ENCODE measurements at regions not wholly inside any gene's neighbourhood (a gene's known extent, or its start where the extent isn't known, plus 50 kb on each side); places are given as distances from the start of the nearest gene placed in this dataset.

GRCh38 chr4:163003979-163004378 lies 162.7 kb downstream of the NAF1 start:
- Histone ChIP-seq H3K4me3 (ENCODE audit: low read length) (no peak overlapping the region), H3K9ac (ENCODE audit: low read length) (no peak overlapping the region), H2AFZ (ENCODE audit: low read length) (no peak overlapping the region), H3K27ac (ENCODE audit: low read length) (no peak overlapping the region), H3K9me3 (replicated peaks; ENCODE audit: insufficient read depth, low read length) (no peaks in the 10 kb centered on the region), H3F3A (ENCODE audit: insufficient read depth, low read length) (no peaks in the 10 kb centered on the region), H3K9me2 (replicated peaks; ENCODE audit: insufficient read depth, low read length) (no peaks in the 10 kb centered on the region), H3K4me2 (ENCODE audit: low read depth, low read length) (no peak overlapping the region), H3K79me2 (ENCODE audit: low read length) (no peaks in the 10 kb centered on the region), H3K36me3 (replicated peaks; ENCODE audit: insufficient read depth, low read length) (no peaks in the 10 kb centered on the region), H3K27me3 (replicated peaks; ENCODE audit: insufficient read depth, low read length) (no peaks in the 10 kb centered on the region), H3K4me1 (ENCODE audit: low read length) (no peaks in the 10 kb centered on the region), H4K20me1 (ENCODE audit: insufficient read depth, low read length) (no peaks in the 10 kb centered on the region)
- TF ChIP-seq EZH2phosphoT487 (IDR thresholded peaks at IDR 0.05; ENCODE audit: low read length) (no peak), EZH2 (optimal IDR thresholded peaks at IDR 0.05; ENCODE audit: low read depth, low read length) (no peak), CTCF (IDR thresholded peaks at IDR 0.05; ENCODE audit: low read length) (no peak)
- no peak for DNase-seq

- H3K36me3 ChIP-seq (replicated peaks; ENCODE audit: insufficient read depth, low read length) = no peaks in the 10 kb centered on the region
- no peak overlapping the region for H3K4me2 ChIP-seq (ENCODE audit: low read depth, low read length)
- no peaks in the 10 kb centered on the region for H3K9me3 ChIP-seq (replicated peaks; ENCODE audit: insufficient read depth, low read length)
- no peaks in the 10 kb centered on the region for H4K20me1 ChIP-seq (ENCODE audit: insufficient read depth, low read length)
- TF ChIP-seq EZH2 (optimal IDR thresholded peaks at IDR 0.05; ENCODE audit: low read depth, low read length) = no peak
- TF ChIP-seq CTCF (IDR thresholded peaks at IDR 0.05; ENCODE audit: low read length) = no peak
- no peak for TF ChIP-seq EZH2phosphoT487 (IDR thresholded peaks at IDR 0.05; ENCODE audit: low read length)
- no peak overlapping the region for H3K27ac ChIP-seq (ENCODE audit: low read length)
- H3K79me2 ChIP-seq (ENCODE audit: low read length) = no peaks in the 10 kb centered on the region
- H3K9me2 ChIP-seq (replicated peaks; ENCODE audit: insufficient read depth, low read length) = no peaks in the 10 kb centered on the region
- H3F3A ChIP-seq (ENCODE audit: insufficient read depth, low read length) = no peaks in the 10 kb centered on the region
- no peak overlapping the region for H2AFZ ChIP-seq (ENCODE audit: low read length)
- no peak overlapping the region for H3K4me3 ChIP-seq (ENCODE audit: low read length)
- no peak overlapping the region for H3K9ac ChIP-seq (ENCODE audit: low read length)
- no peaks in the 10 kb centered on the region for H3K27me3 ChIP-seq (replicated peaks; ENCODE audit: insufficient read depth, low read length)
- DNase-seq = no peak
- H3K4me1 ChIP-seq (ENCODE audit: low read length) = no peaks in the 10 kb centered on the region
Observed at GRCh38 chr4:162988530-162988929, 178.2 kb downstream of the NAF1 start.

- Histone ChIP-seq H4K20me1 (ENCODE audit: insufficient read depth, low read length) (no peaks in the 10 kb centered on the region), H3K9ac (ENCODE audit: low read length) (no peak overlapping the region), H3K4me1 (ENCODE audit: low read length) (no peaks in the 10 kb centered on the region), H3K27ac (ENCODE audit: low read length) (no peak overlapping the region), H3K36me3 (replicated peaks; ENCODE audit: insufficient read depth, low read length) (no peaks in the 10 kb centered on the region), H3K4me3 (ENCODE audit: low read length) (no peak overlapping the region), H2AFZ (ENCODE audit: low read length) (no peak overlapping the region), H3K9me2 (replicated peaks; ENCODE audit: insufficient read depth, low read length) (no peaks in the 10 kb centered on the region), H3K27me3 (replicated peaks; ENCODE audit: insufficient read depth, low read length) (no peaks in the 10 kb centered on the region), H3K4me2 (ENCODE audit: low read depth, low read length) (no peak overlapping the region), H3F3A (ENCODE audit: insufficient read depth, low read length) (no peaks in the 10 kb centered on the region), H3K79me2 (ENCODE audit: low read length) (no peaks in the 10 kb centered on the region), H3K9me3 (replicated peaks; ENCODE audit: insufficient read depth, low read length) (no peaks in the 10 kb centered on the region)
- no peak for TF ChIP-seq EZH2 (optimal IDR thresholded peaks at IDR 0.05; ENCODE audit: low read depth, low read length)
- TF ChIP-seq EZH2phosphoT487 (IDR thresholded peaks at IDR 0.05; ENCODE audit: low read length) = no peak
- TF ChIP-seq CTCF (IDR thresholded peaks at IDR 0.05; ENCODE audit: low read length) = no peak
- no peak for DNase-seq
Observed at GRCh38 chr4:162985131-162985530, 181.6 kb downstream of the NAF1 start.
